ENCODE measurements at regions not wholly inside any gene's neighbourhood (a gene's known extent, or its start where the extent isn't known, plus 50 kb on each side); places are given as distances from the start of the nearest gene placed in this dataset.

DNA sequence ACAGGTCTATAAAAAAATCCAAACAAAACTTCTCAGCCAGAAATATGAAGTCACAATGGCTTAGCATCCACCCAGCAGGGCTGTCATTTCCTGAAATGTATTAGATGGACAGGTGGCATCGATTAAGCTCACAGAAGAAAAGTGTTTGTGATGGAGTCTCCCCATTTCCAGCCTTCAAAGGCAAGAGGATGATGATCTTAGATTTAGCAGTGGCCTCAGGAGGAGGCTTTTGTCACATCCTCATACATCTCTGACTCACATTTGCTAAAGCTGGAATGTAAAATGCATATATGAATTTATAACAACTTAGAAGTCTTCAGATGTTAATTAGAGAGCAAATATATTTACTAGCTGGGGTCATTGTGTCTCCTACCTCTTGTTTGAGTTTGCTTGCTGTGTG is 441.9 kb downstream of the SPRY1 start:
- TF ChIP-seq, protein P1, sequence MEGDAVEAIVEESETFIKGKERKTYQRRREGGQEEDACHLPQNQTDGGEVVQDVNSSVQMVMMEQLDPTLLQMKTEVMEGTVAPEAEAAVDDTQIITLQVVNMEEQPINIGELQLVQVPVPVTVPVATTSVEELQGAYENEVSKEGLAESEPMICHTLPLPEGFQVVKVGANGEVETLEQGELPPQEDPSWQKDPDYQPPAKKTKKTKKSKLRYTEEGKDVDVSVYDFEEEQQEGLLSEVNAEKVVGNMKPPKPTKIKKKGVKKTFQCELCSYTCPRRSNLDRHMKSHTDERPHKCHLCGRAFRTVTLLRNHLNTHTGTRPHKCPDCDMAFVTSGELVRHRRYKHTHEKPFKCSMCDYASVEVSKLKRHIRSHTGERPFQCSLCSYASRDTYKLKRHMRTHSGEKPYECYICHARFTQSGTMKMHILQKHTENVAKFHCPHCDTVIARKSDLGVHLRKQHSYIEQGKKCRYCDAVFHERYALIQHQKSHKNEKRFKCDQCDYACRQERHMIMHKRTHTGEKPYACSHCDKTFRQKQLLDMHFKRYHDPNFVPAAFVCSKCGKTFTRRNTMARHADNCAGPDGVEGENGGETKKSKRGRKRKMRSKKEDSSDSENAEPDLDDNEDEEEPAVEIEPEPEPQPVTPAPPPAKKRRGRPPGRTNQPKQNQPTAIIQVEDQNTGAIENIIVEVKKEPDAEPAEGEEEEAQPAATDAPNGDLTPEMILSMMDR (IDR thresholded peaks at IDR 0.05), result no peak
- TF ChIP-seq EP300 (IDR thresholded peaks at IDR 0.05) (no peak), POLR2A (IDR thresholded peaks at IDR 0.05) (no peak)
